WTC11 (cell line): ENCODE measurements at regions not wholly inside any gene's neighbourhood (a gene's known extent, or its start where the extent isn't known, plus 50 kb on each side); places are given as distances from the start of the nearest gene placed in this dataset.

Experiments
- ATAC-seq: fragments of 200-7000 bp; cut with Tn5 transposase; 2 replicates; pipeline ENCODE4 v1.10.0; 2021; ENCODE audit warnings: mild to moderate bottlenecking, moderate library complexity
- CTCF ChIA-PET: fragments of 300-600 bp; sonication (Branson Sonifier 250); formaldehyde crosslinking; loops from one replicate; lab custom pipeline; 2021; ENCODE audit warnings: antibody characterized with exemption; lab: Charles Lee
- POLR2A ChIA-PET: fragments of 350-600 bp; sonication (Branson Sonifier 250); formaldehyde crosslinking; loops from one replicate; lab custom pipeline; 2021; ENCODE audit warnings: antibody characterized with exemption; lab: Charles Lee
- DNase-seq: peaks from one replicate; pipeline ENCODE4 v3.0.0; 2021; ENCODE audit warnings: low spot score
- H3K27ac Mint-ChIP-seq: 2 replicates; pipeline ENCODE4 v1.8.0; 2021; ENCODE audit warnings: mixed read lengths
- H3K27me3 Mint-ChIP-seq: 2 replicates; pipeline ENCODE4 v1.8.0; 2021; ENCODE audit warnings: low read depth, mild to moderate bottlenecking, moderate library complexity, mixed read lengths
- H3K36me3 Mint-ChIP-seq: 2 replicates; pipeline ENCODE4 v1.8.0; 2021; ENCODE audit warnings: mixed read lengths
- H3K4me1 Mint-ChIP-seq: 2 replicates; pipeline ENCODE4 v1.8.0; 2022; ENCODE audit warnings: mixed read lengths
- H3K4me3 Mint-ChIP-seq: 2 replicates; pipeline ENCODE4 v1.8.0; 2021; ENCODE audit warnings: mild to moderate bottlenecking, moderate library complexity, mixed read lengths
- H3K9me3 Mint-ChIP-seq: 2 replicates; pipeline ENCODE4 v1.8.0; 2021; ENCODE audit warnings: mixed read lengths
- ATF1 ChIP-seq: sonication (generic); formaldehyde crosslinking; IDR thresholded peaks from 2 replicates; pipeline ENCODE4 v1.8.1; 2023; ENCODE audit warnings: mild to moderate bottlenecking, moderate library complexity, missing genetic modification reagents
- CDX4 ChIP-seq: fragments of 250-450 bp; sonication (Bioruptor Pico); IDR thresholded peaks from 2 replicates; pipeline ENCODE4 v1.9.0; 2021; ENCODE audit warnings: moderate library complexity, mild to moderate bottlenecking, inconsistent platforms, borderline replicate concordance
- CREM ChIP-seq: sonication (generic); formaldehyde crosslinking; IDR thresholded peaks from 2 replicates; pipeline ENCODE4 v1.8.1; 2022; ENCODE audit warnings: mild to moderate bottlenecking, missing genetic modification reagents, moderate library complexity
- E2F5 ChIP-seq: sonication (generic); formaldehyde crosslinking; IDR thresholded peaks from 2 replicates; pipeline ENCODE4 v1.8.1; 2022; ENCODE audit warnings: mild to moderate bottlenecking, moderate library complexity, missing genetic modification reagents
- FOXJ3 ChIP-seq: sonication (generic); formaldehyde crosslinking; IDR thresholded peaks from 2 replicates; pipeline ENCODE4 v1.9.0; 2021; ENCODE audit warnings: missing genetic modification reagents, mild to moderate bottlenecking, borderline replicate concordance
- MXD4 ChIP-seq: fragments of 250-450 bp; sonication (Bioruptor Pico); IDR thresholded peaks from 2 replicates; pipeline ENCODE4 v1.8.0; 2021; ENCODE audit warnings: mild to moderate bottlenecking, moderate library complexity, borderline replicate concordance
- NFYB ChIP-seq: sonication (generic); formaldehyde crosslinking; conservative IDR thresholded peaks from 2 replicates; pipeline ENCODE4 v1.8.0; 2022; ENCODE audit warnings: low read depth, missing genetic modification reagents
- PRDM15 ChIP-seq: sonication (generic); formaldehyde crosslinking; IDR thresholded peaks from 2 replicates; pipeline ENCODE4 v1.8.0; 2022; ENCODE audit warnings: missing genetic modification reagents
- PREB ChIP-seq: sonication (generic); formaldehyde crosslinking; IDR thresholded peaks from 2 replicates; pipeline ENCODE4 v1.8.1; 2022; ENCODE audit warnings: mild to moderate bottlenecking, missing genetic modification reagents, moderate library complexity, borderline replicate concordance
- RORB ChIP-seq: fragments of 250-450 bp; sonication (Bioruptor Pico); IDR thresholded peaks from 2 replicates; pipeline ENCODE4 v1.9.0; 2021; ENCODE audit warnings: mild to moderate bottlenecking
- SMAD3 ChIP-seq: sonication (generic); formaldehyde crosslinking; IDR thresholded peaks from 2 replicates; pipeline ENCODE4 v1.8.0; 2022; ENCODE audit warnings: missing genetic modification reagents, mild to moderate bottlenecking, borderline replicate concordance
- SP1 ChIP-seq: sonication (generic); formaldehyde crosslinking; conservative IDR thresholded peaks from 2 replicates; pipeline ENCODE4 v1.8.1; 2022; ENCODE audit warnings: missing genetic modification reagents
- TCF7 ChIP-seq: sonication (generic); formaldehyde crosslinking; IDR thresholded peaks from 2 replicates; pipeline ENCODE4 v1.8.0; 2022; ENCODE audit warnings: mild to moderate bottlenecking, low read depth, missing genetic modification reagents, moderate library complexity
- TEAD1 ChIP-seq: sonication (generic); formaldehyde crosslinking; IDR thresholded peaks from 2 replicates; pipeline ENCODE4 v1.8.0; 2022; ENCODE audit warnings: mild to moderate bottlenecking, missing genetic modification reagents
- USF2 ChIP-seq: sonication (generic); formaldehyde crosslinking; IDR thresholded peaks from 2 replicates; pipeline ENCODE4 v1.8.1; 2023; ENCODE audit warnings: mild to moderate bottlenecking, missing genetic modification reagents, moderate library complexity
- ZBTB43 ChIP-seq: sonication (generic); formaldehyde crosslinking; IDR thresholded peaks from 2 replicates; pipeline ENCODE4 v1.8.1; 2023; ENCODE audit warnings: mild to moderate bottlenecking, missing genetic modification reagents
- ZNF121 ChIP-seq: sonication (generic); formaldehyde crosslinking; IDR thresholded peaks from 2 replicates; pipeline ENCODE4 v1.8.0; 2023; ENCODE audit warnings: missing genetic modification reagents
- ZNF281 ChIP-seq: sonication (generic); formaldehyde crosslinking; IDR thresholded peaks from 2 replicates; pipeline ENCODE4 v1.8.0; 2023; ENCODE audit warnings: mild to moderate bottlenecking, missing genetic modification reagents
- ZNF416 ChIP-seq: fragments of 250-450 bp; sonication (Bioruptor Pico); IDR thresholded peaks from 2 replicates; pipeline ENCODE4 v1.9.0; 2021; ENCODE audit warnings: mild to moderate bottlenecking, inconsistent platforms
- ZNF532 ChIP-seq: fragments of 250-450 bp; sonication (Bioruptor Pico); IDR thresholded peaks from 2 replicates; pipeline ENCODE4 v1.9.0; 2021; ENCODE audit warnings: mild to moderate bottlenecking, borderline replicate concordance

- no peak for TF ChIP-seq E2F5
- TF ChIP-seq TEAD1 (CRISPR knock-in tag) = no peak
- no peak for TF ChIP-seq PREB (CRISPR knock-in tag)
- TF ChIP-seq PRDM15 (CRISPR knock-in tag) = no peak
- TF ChIP-seq NFYB = no peak; the same call in 1 of the 2 replicates
- no peak for TF ChIP-seq MXD4 (CRISPR knock-in tag)
- TF ChIP-seq ZNF121 (CRISPR knock-in tag) = no peak
- TF ChIP-seq ZNF416 (CRISPR knock-in tag) = no peak
- TF ChIP-seq, all 79 proteins: peak for 0
Observed at GRCh38 chr5:68932830-68933434, 160.9 kb upstream of the SLC30A5 start (continued).

- DNase-seq = no peak
- H3K27ac Mint-ChIP-seq = no peak overlapping the region
- no peaks in the 10 kb centered on the region for H3K4me1 Mint-ChIP-seq
- ATAC-seq = no peak
- ChIA-PET POLR2A (no interaction called here), CTCF (no interaction called here)
- H3K36me3 Mint-ChIP-seq = peaks cover 26% of the 10 kb centered on the region
- H3K27me3 Mint-ChIP-seq = no peaks in the 10 kb centered on the region; the same call in 1 of the 2 replicates
- peaks cover 52% of the 10 kb centered on the region for H3K9me3 Mint-ChIP-seq
- no peak overlapping the region for H3K4me3 Mint-ChIP-seq
- TF ChIP-seq CREM = no peak
- TF ChIP-seq ATF1 = no peak
- no peak for TF ChIP-seq USF2 (CRISPR knock-in tag)
- TF ChIP-seq TCF7 (CRISPR knock-in tag) = no peak
- TF ChIP-seq ZNF281 = no peak
- TF ChIP-seq ZNF532 (CRISPR knock-in tag) = no peak
- TF ChIP-seq SP1 (CRISPR knock-in tag) = no peak
- no peak for TF ChIP-seq RORB (CRISPR knock-in tag)
- no peak for TF ChIP-seq FOXJ3 (CRISPR knock-in tag)
- no peak for TF ChIP-seq ZBTB43 (CRISPR knock-in tag)
- no peak for TF ChIP-seq CDX4 (CRISPR knock-in tag)
- TF ChIP-seq SMAD3 (CRISPR knock-in tag) = no peak
Observed at GRCh38 chr5:68942169-68942568, 151.6 kb upstream of the SLC30A5 start.
